Parathyroid adenoma (tissue), 2 donors: ENCODE measurements at regions not wholly inside any gene's neighbourhood (a gene's known extent, or its start where the extent isn't known, plus 50 kb on each side); places are given as distances from the start of the nearest gene placed in this dataset.

Experiments
- H2AFZ ChIP-seq: fragments of 300-600 bp; sonication (generic); one replicate; pipeline ENCODE4 v1.7.0; 2017; ENCODE audit warnings: antibody characterized with exemption, mild to moderate bottlenecking
- H3K27ac ChIP-seq: fragments of 300-600 bp; sonication (generic); one replicate; pipeline ENCODE4 v1.7.0; 2017
- H3K27me3 ChIP-seq: fragments of 300-600 bp; sonication (generic); one replicate; pipeline ENCODE4 v1.7.0; 2017; ENCODE audit warnings: low read length; ENCODE audit not compliant: control insufficient read depth, insufficient read depth
- H3K36me3 ChIP-seq: fragments of 300-600 bp; sonication (generic); one replicate; pipeline ENCODE4 v1.7.0; 2017; ENCODE audit warnings: low read length; ENCODE audit not compliant: control insufficient read depth, insufficient read depth
- H3K4me1 ChIP-seq: fragments of 300-600 bp; sonication (generic); one replicate; pipeline ENCODE4 v1.7.0; 2017; ENCODE audit warnings: control low read depth
- H3K4me2 ChIP-seq: fragments of 300-600 bp; sonication (generic); one replicate; pipeline ENCODE4 v1.7.0; 2017; ENCODE audit warnings: low read length
- H3K4me3 ChIP-seq: fragments of 300-600 bp; sonication (generic); one replicate; pipeline ENCODE4 v1.7.0; 2017; ENCODE audit warnings: low read depth, low read length
- H3K79me2 ChIP-seq: fragments of 300-600 bp; sonication (generic); one replicate; pipeline ENCODE4 v1.7.0; 2017; ENCODE audit warnings: control low read depth
- H3K9ac ChIP-seq: fragments of 300-600 bp; sonication (generic); one replicate; pipeline ENCODE4 v1.7.0; 2017; ENCODE audit warnings: mild to moderate bottlenecking
- H3K9me3 ChIP-seq: fragments of 300-600 bp; sonication (generic); one replicate; pipeline ENCODE4 v1.7.0; 2017; ENCODE audit warnings: low read length; ENCODE audit not compliant: control insufficient read depth
- CTCF ChIP-seq: fragments of 300-600 bp; sonication (generic); IDR thresholded peaks from one replicate; pipeline ENCODE4 v1.7.0; 2017; ENCODE audit warnings: antibody characterized with exemption, mild to moderate bottlenecking
- donor health status: primary hyperparathyroidism.

DNA sequence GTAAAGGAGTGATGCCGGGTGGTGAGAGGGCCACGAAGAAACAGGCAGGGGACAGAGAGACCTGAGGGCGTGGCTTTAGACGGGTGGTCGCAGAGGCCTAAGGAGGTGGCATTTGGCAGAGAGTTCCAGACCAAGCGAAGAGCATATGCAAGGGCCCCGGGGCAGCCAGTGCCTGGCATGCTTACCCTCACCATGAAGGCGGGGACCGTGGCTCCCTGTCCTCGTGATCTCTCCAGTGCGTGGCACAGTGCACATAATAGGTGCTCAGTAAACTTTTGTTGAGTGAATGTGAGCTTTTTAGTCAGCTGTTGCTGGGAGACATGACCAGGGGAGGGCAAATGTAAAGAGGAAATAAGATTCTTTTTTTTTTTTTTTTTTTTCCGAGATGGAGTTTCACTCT lies 245.6 kb upstream of the GSE1 start:
- H3K9me3 ChIP-seq, result no peaks in the 10 kb centered on the region
- no peak overlapping the region for H3K4me2 ChIP-seq
- H3K27ac ChIP-seq, result no peak overlapping the region
- H3K36me3 ChIP-seq, result no peaks in the 10 kb centered on the region
- no peak overlapping the region for H3K9ac ChIP-seq
- H2AFZ ChIP-seq, result no peak overlapping the region
- no peak for TF ChIP-seq CTCF
- peaks cover 25% of the 10 kb centered on the region for H3K79me2 ChIP-seq
- H3K4me1 ChIP-seq, result no peaks in the 10 kb centered on the region
- no peaks in the 10 kb centered on the region for H3K27me3 ChIP-seq
- H3K4me3 ChIP-seq, result no peak overlapping the region

GRCh38 chr16:85369060-85369459 lies 244.1 kb upstream of the GSE1 start:
- Histone ChIP-seq H3K4me3 (no peak overlapping the region), H3K9me3 (no peaks in the 10 kb centered on the region), H3K79me2 (peaks cover 26% of the 10 kb centered on the region), H2AFZ (no peak overlapping the region), H3K27me3 (no peaks in the 10 kb centered on the region), H3K4me2 (no peak overlapping the region), H3K4me1 (no peaks in the 10 kb centered on the region), H3K36me3 (no peaks in the 10 kb centered on the region), H3K9ac (no peak overlapping the region), H3K27ac (no peak overlapping the region)
- no peak for TF ChIP-seq CTCF

DNA sequence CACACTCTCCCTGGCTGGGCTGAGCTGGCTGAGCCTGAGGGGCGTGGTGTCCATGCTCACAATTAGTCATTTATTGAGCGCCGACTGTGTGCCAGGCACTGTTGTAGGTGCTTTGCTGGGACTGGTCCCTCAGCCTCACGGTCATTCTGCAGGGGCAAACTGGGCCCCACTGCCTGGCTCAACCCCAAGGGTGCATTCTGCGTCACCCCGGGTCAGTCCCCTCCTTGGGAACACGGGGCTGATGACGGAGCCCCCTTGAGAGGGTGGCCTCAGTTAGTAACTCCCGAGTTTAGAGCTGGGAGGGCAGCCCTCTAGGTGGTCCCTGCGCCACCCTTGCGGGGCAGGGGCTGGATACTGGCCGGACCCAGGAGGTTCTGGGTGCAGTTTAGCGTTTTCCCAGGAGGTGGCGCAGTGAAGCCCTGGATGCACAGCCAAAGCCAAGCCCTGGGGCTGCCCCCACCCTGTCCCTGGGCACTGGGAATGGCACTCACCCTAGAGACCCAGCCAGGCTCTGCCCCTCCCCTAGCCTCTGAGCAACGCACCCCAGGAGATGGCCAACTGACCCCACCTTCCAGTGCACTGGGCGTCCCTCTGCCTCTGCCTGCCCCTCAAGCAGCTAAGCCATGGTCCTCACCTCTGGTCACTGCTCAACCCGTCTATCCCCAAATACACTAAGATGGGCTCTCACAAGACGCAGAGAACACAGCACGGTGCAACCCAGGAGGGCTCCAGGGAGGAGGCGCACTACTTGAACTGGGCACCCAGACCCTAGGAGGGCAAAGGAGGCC lies 243.2 kb upstream of the GSE1 start:
- Histone ChIP-seq H3K79me2 (peaks cover 26% of the 10 kb centered on the region), H3K4me1 (no peaks in the 10 kb centered on the region), H3K36me3 (no peaks in the 10 kb centered on the region), H3K27me3 (no peaks in the 10 kb centered on the region), H2AFZ (no peak overlapping the region), H3K9me3 (no peaks in the 10 kb centered on the region), H3K4me3 (no peak overlapping the region), H3K4me2 (no peak overlapping the region), H3K27ac (no peak overlapping the region), H3K9ac (no peak overlapping the region)
- peak; percentile 69 for TF ChIP-seq CTCF

DNA sequence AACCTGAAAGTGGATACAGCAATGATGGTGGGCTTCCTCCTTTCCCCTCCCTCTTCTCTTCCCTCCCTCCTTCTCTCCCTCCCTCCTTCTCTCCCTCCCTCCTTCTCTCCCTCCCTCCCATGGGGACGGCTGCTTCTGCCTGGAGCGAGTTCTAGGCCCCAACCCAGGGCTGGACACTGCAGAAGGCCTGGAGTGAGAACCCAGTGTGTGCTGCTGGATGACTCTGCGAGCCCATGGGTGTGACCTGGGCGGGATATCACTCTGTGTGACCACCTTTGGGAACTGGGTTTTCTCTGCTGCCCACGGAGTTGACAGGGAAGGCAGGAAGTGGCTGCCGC lies 242.6 kb upstream of the GSE1 start:
- Histone ChIP-seq H3K4me2 (no peak overlapping the region), H3K4me1 (no peaks in the 10 kb centered on the region), H2AFZ (no peak overlapping the region), H3K27me3 (no peaks in the 10 kb centered on the region), H3K36me3 (no peaks in the 10 kb centered on the region), H3K27ac (no peak overlapping the region), H3K4me3 (no peak overlapping the region), H3K9me3 (no peaks in the 10 kb centered on the region), H3K79me2 (peaks cover 28% of the 10 kb centered on the region), H3K9ac (no peak overlapping the region)
- no peak for TF ChIP-seq CTCF
